Aorta (tissue), 5 donors: ENCODE measurements at regions not wholly inside any gene's neighbourhood (a gene's known extent, or its start where the extent isn't known, plus 50 kb on each side); places are given as distances from the start of the nearest gene placed in this dataset.

Experiments used
- ATAC-seq: fragments of 200-7000 bp; cut with Tn5 transposase; one replicate; pipeline ENCODE4 v1.9.1; 2022; ENCODE audit warnings: moderate library complexity; ENCODE audit not compliant: low FRiP score
- DNase-seq, 2 donors: peaks; one replicate each; pipeline ENCODE4 v3.0.0-alpha.2; 2020
- H3K27ac ChIP-seq, 2 donors: one replicate each; pipeline ENCODE4 v1.5.1; 2013; ENCODE audit warnings: low read length in 2 of 2, mild to moderate bottlenecking in 2 of 2, moderate library complexity in 2 of 2, control low read depth in 1 of 2, inconsistent platforms in 1 of 2, low read depth in 1 of 2
- H3K27me3 ChIP-seq, 2 donors: one replicate each; pipeline ENCODE4 v1.6.1; 2013; ENCODE audit warnings: control low read depth in 1 of 2, low read length in 1 of 2, mild to moderate bottlenecking in 1 of 2, moderate library complexity in 1 of 2; ENCODE audit not compliant: insufficient read depth in 2 of 2, control insufficient read depth in 1 of 2
- H3K36me3 ChIP-seq, 2 donors: one replicate each; pipeline ENCODE4 v1.6.1; 2013; ENCODE audit warnings: control low read depth in 1 of 2, low read length in 1 of 2, mild to moderate bottlenecking in 1 of 2; ENCODE audit not compliant: insufficient read depth in 2 of 2, control insufficient read depth in 1 of 2
- H3K4me1 ChIP-seq, 2 donors: one replicate each; pipeline ENCODE4 v1.6.1; 2013; ENCODE audit warnings: low read length in 2 of 2, control low read depth in 1 of 2, mild to moderate bottlenecking in 1 of 2, moderate library complexity in 1 of 2; ENCODE audit not compliant: insufficient read depth in 2 of 2, control insufficient read depth in 1 of 2
- H3K4me3 ChIP-seq, 2 donors: one replicate each; pipeline ENCODE4 v1.5.1; 2013; ENCODE audit warnings: low read length in 2 of 2, control low read depth in 1 of 2, mild to moderate bottlenecking in 1 of 2
- H3K9me3 ChIP-seq: one replicate; pipeline ENCODE4 v1.6.1; 2013; ENCODE audit warnings: mild to moderate bottlenecking, low read length; ENCODE audit not compliant: control insufficient read depth
- WGBS, 2 donors: extraction: QIAGEN DNeasy Blood & Tissue Kit; methylation state at CpG; one replicate each; pipeline ENCODE4 v1.1.7; 2013; 5-methylcytosine and 5-hydroxymethylcytosine counted together
- intact Hi-C, 2 donors: fragments of 100-400 bp; cut with DNase I; formaldehyde crosslinking; loops; one replicate each; pipeline versions ENCODE4 v1.14.2 to v1.15.0; 2022
- donor health status: healthy with polysubstance abuse.
- donor health status: Bipolar disorder and iron deficiency.
- donor health status: DM: no; HTN: no; CAD: no.
- donor health status: DM: no; HTN: no; CAD: no.
- donor health status: DM: yes; HTN: yes; CAD: no.

GRCh38 chr4:62243895-62244294 is 1043.8 kb downstream of the ADGRL3 start:
- ATAC-seq: no peak
- Histone ChIP-seq H3K4me1 (no peaks in the 10 kb centered on the region), H3K9me3 (no peaks in the 10 kb centered on the region), H3K36me3 (no peaks in the 10 kb centered on the region), H3K27ac (no peak overlapping the region), H3K4me3 (no peak overlapping the region), H3K27me3 (no peaks in the 10 kb centered on the region)
- no peak for DNase-seq
- intact Hi-C loops: no loop called here
- WGBS, 2 donors: 84 to 85% methylated on average over 1 of the region's 1 CpG

- intact Hi-C loops: no loop called here
- H3K27ac ChIP-seq: no peak overlapping the region
- H3K36me3 ChIP-seq: no peaks in the 10 kb centered on the region
- H3K4me1 ChIP-seq: no peaks in the 10 kb centered on the region
- DNase-seq (no peak), ATAC-seq (no peak)
- whole genome bisulfite sequencing, 2 donors: 67 to 68% methylated on average over 4 of the region's 4 CpGs
- no peaks in the 10 kb centered on the region for H3K9me3 ChIP-seq
- no peak overlapping the region for H3K4me3 ChIP-seq
- no peaks in the 10 kb centered on the region for H3K27me3 ChIP-seq
Observed at GRCh38 chr4:62235911-62236310, 1035.8 kb downstream of the ADGRL3 start.

GRCh38 chr4:62232814-62233213 is 1032.7 kb downstream of the ADGRL3 start:
- H3K36me3 ChIP-seq: no peaks in the 10 kb centered on the region
- no peaks in the 10 kb centered on the region for H3K27me3 ChIP-seq
- H3K9me3 ChIP-seq: no peaks in the 10 kb centered on the region
- no peak overlapping the region for H3K4me3 ChIP-seq
- no peak for DNase-seq
- WGBS, 2 donors: 67 to 71% methylated on average over 3 of the region's 3 CpGs
- H3K27ac ChIP-seq: no peak overlapping the region
- no peaks in the 10 kb centered on the region for H3K4me1 ChIP-seq
- no peak for ATAC-seq
- intact Hi-C loops: no loop called here

- H3K4me3 ChIP-seq: no peak overlapping the region
- ATAC-seq: no peak
- H3K27me3 ChIP-seq: no peaks in the 10 kb centered on the region
- WGBS, 2 donors: 90% methylated on average over 3 of the region's 3 CpGs
- H3K4me1 ChIP-seq: no peaks in the 10 kb centered on the region
- no peaks in the 10 kb centered on the region for H3K36me3 ChIP-seq
- intact Hi-C loops: no loop called here
- H3K27ac ChIP-seq: no peak overlapping the region
- no peaks in the 10 kb centered on the region for H3K9me3 ChIP-seq
- no peak for DNase-seq
Observed at GRCh38 chr4:62231994-62232393, 1031.9 kb downstream of the ADGRL3 start.

GRCh38 chr4:62226082-62226481 is 1026.0 kb downstream of the ADGRL3 start:
- intact Hi-C loops: no loop called here
- no peak for ATAC-seq
- no peaks in the 10 kb centered on the region for H3K4me1 ChIP-seq

GRCh38 chr4:62222121-62222520 is 1022.0 kb downstream of the ADGRL3 start:
- H3K27ac ChIP-seq: no peak overlapping the region
- no peaks in the 10 kb centered on the region for H3K4me1 ChIP-seq
- H3K4me3 ChIP-seq: no peak overlapping the region
- no peaks in the 10 kb centered on the region for H3K9me3 ChIP-seq
- intact Hi-C loops: no loop called here
- DNase-seq (no peak), ATAC-seq (no peak)
- 87 to 91% methylated on average over 4 of the region's 4 CpGs for WGBS, 2 donors
- no peaks in the 10 kb centered on the region for H3K27me3 ChIP-seq
- H3K36me3 ChIP-seq: no peaks in the 10 kb centered on the region

More at GRCh38 chr4:62226082-62226481, 1026.0 kb downstream of the ADGRL3 start:
- 9 to 24% methylated on average over 3 of the region's 3 CpGs for WGBS, 2 donors
- no peaks in the 10 kb centered on the region for H3K9me3 ChIP-seq
- no peak overlapping the region for H3K4me3 ChIP-seq
- no peak overlapping the region for H3K27ac ChIP-seq
- DNase-seq: no peak
- no peaks in the 10 kb centered on the region for H3K36me3 ChIP-seq
- no peaks in the 10 kb centered on the region for H3K27me3 ChIP-seq

- H3K36me3 ChIP-seq: no peaks in the 10 kb centered on the region
- intact Hi-C loops: no loop called here
- no peak for ATAC-seq
Observed at GRCh38 chr4:62210486-62210885, 1010.4 kb downstream of the ADGRL3 start.

GRCh38 chr4:62209757-62210485 is 1009.8 kb downstream of the ADGRL3 start:
- Histone ChIP-seq H3K27me3 (no peaks in the 10 kb centered on the region), H3K9me3 (no peaks in the 10 kb centered on the region), H3K4me1 (no peaks in the 10 kb centered on the region), H3K4me3 (no peak overlapping the region), H3K36me3 (no peaks in the 10 kb centered on the region), H3K27ac (no peak overlapping the region)
- DNase-seq: no peak
- WGBS, 2 donors: 63 to 66% methylated on average over 4 of the region's 4 CpGs
- intact Hi-C loops: no loop called here
- no peak for ATAC-seq

More at GRCh38 chr4:62210486-62210885, 1010.4 kb downstream of the ADGRL3 start:
- Histone ChIP-seq H3K27me3 (no peaks in the 10 kb centered on the region), H3K4me1 (no peaks in the 10 kb centered on the region), H3K27ac (no peak overlapping the region), H3K9me3 (no peaks in the 10 kb centered on the region), H3K4me3 (no peak overlapping the region)
- DNase-seq: no peak

- no peaks in the 10 kb centered on the region for H3K9me3 ChIP-seq
- ATAC-seq: no peak
- intact Hi-C loops: no loop called here
- no peak for DNase-seq
- no peak overlapping the region for H3K27ac ChIP-seq
- no peak overlapping the region for H3K4me3 ChIP-seq
- H3K4me1 ChIP-seq: no peaks in the 10 kb centered on the region
- H3K36me3 ChIP-seq: no peaks in the 10 kb centered on the region
- H3K27me3 ChIP-seq: no peaks in the 10 kb centered on the region
- 94 to 95% methylated on average over 4 of the region's 4 CpGs for WGBS, 2 donors
Observed at GRCh38 chr4:62208921-62209320, 1008.8 kb downstream of the ADGRL3 start.
